Endodermal cell (in vitro differentiated cells): ENCODE measurements at regions not wholly inside any gene's neighbourhood (a gene's known extent, or its start where the extent isn't known, plus 50 kb on each side); places are given as distances from the start of the nearest gene placed in this dataset.
A peak's percentile ranks its signal among the peaks of the same experiment; 100 is the strongest.

Experiments
- DNase-seq: peaks from one replicate; pipeline ENCODE4 v3.0.0-alpha.2; 2017
- H3K27ac ChIP-seq: 2 replicates; pipeline ENCODE4 v1.5.1; 2013; ENCODE audit warnings: mild to moderate bottlenecking, low read depth, low read length, moderate library complexity
- H3K27me3 ChIP-seq: 2 replicates; pipeline ENCODE4 v1.6.1; 2013; ENCODE audit warnings: mild to moderate bottlenecking, low read length, moderate library complexity; ENCODE audit not compliant: insufficient read depth, control insufficient read depth, poor library complexity, severe bottlenecking
- H3K36me3 ChIP-seq: 2 replicates; pipeline ENCODE4 v1.7.0; 2013; ENCODE audit warnings: mild to moderate bottlenecking, low read length, moderate library complexity; ENCODE audit not compliant: control insufficient read depth, insufficient read depth
- H3K4me1 ChIP-seq: one replicate; pipeline ENCODE4 v1.7.0; 2013; ENCODE audit warnings: low read length; ENCODE audit not compliant: control insufficient read depth, insufficient read depth
- H3K4me3 ChIP-seq: 2 replicates; pipeline ENCODE4 v1.5.1; 2013; ENCODE audit warnings: mild to moderate bottlenecking, low read length, moderate library complexity
- H3K9ac ChIP-seq: 2 replicates; pipeline ENCODE4 v1.6.1; 2013; ENCODE audit warnings: mild to moderate bottlenecking, low read length, moderate library complexity; ENCODE audit not compliant: poor library complexity, severe bottlenecking; ENCODE audit errors: extremely low read depth
- H3K9me3 ChIP-seq: 2 replicates; pipeline ENCODE4 v1.6.1; 2013; ENCODE audit warnings: mild to moderate bottlenecking, low read length, moderate library complexity; ENCODE audit not compliant: control insufficient read depth
- H3K27ac Mint-ChIP-seq: 2 replicates; pipeline ENCODE4 v1.8.0; 2020; ENCODE audit warnings: mixed read lengths
- H3K27me3 Mint-ChIP-seq: 2 replicates; pipeline ENCODE4 v1.8.0; 2021; ENCODE audit warnings: mild to moderate bottlenecking, mixed read lengths; ENCODE audit not compliant: insufficient read depth
- H3K36me3 Mint-ChIP-seq: 2 replicates; pipeline ENCODE4 v1.8.0; 2020; ENCODE audit warnings: low read depth, mixed read lengths
- H3K4me1 Mint-ChIP-seq: 2 replicates; pipeline ENCODE4 v1.8.0; 2020; ENCODE audit warnings: mixed read lengths
- H3K4me3 Mint-ChIP-seq: 2 replicates; pipeline ENCODE4 v1.8.0; 2020; ENCODE audit warnings: mild to moderate bottlenecking, moderate library complexity, mixed read lengths
- H3K9me3 Mint-ChIP-seq: 2 replicates; pipeline ENCODE4 v1.8.0; 2020; ENCODE audit warnings: mild to moderate bottlenecking, mixed read lengths
- WGBS, 2 experiments: methylation state at CpG; one replicate each; pipeline versions ENCODE4 v1.1.5 to v1.1.7; 2013; ENCODE audit warnings: missing lambda C conversion rate in 2 of 2, mixed read lengths in 1 of 2; ENCODE audit not compliant: insufficient coverage in 1 of 2, insufficient read length in 1 of 2; 5-methylcytosine and 5-hydroxymethylcytosine counted together
- TF ChIP-seq, protein P1 (sequence below): fragments of 200-600 bp; sonication (generic); conservative IDR thresholded peaks from 2 replicates; pipeline ENCODE4 v1.5.0; 2021; ENCODE audit warnings: antibody characterized with exemption, mild to moderate bottlenecking

DNA sequence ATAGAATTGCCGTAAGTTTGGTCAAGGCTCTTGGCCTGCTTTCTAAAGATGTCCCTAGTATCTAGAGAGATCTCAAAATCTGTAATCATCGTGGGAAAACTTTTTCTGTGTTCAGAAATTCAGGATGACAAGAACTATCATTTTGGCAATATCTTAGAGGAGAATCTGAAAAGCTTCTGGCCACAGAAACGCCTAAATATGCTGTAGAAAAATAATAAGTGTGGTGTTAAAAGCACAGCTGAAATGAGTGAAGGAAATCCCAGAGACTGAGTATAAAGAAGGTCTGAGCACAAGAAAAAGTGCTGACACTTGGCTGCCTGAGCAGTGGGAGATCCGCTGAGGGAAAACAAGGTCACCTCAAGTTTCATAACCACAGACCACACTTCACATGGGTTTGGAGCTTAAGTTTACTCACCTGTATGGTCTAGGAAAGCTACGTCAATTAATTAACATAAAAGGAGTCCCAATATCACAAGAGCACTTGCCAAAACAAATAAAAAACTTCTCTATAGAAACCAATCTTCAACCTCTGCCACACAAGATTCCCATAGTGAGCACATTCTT lies 235.2 kb upstream of the IRF2BP2 start:
- Histone ChIP-seq H3K9me3 (peaks cover 6% of the 10 kb centered on the region), H3K36me3 (no peaks in the 10 kb centered on the region), H3K27me3 (no peaks in the 10 kb centered on the region), H3K27ac (no peak overlapping the region), H3K4me3 (no peak overlapping the region), H3K4me1 (no peaks in the 10 kb centered on the region), H3K9ac (no peak overlapping the region)
- H3K27ac Mint-ChIP-seq: no peak overlapping the region
- peaks cover 8% of the 10 kb centered on the region for H3K9me3 Mint-ChIP-seq
- no peaks in the 10 kb centered on the region for H3K4me1 Mint-ChIP-seq
- no peak overlapping the region for H3K4me3 Mint-ChIP-seq
- no peaks in the 10 kb centered on the region for H3K27me3 Mint-ChIP-seq
- TF ChIP-seq, protein P1, sequence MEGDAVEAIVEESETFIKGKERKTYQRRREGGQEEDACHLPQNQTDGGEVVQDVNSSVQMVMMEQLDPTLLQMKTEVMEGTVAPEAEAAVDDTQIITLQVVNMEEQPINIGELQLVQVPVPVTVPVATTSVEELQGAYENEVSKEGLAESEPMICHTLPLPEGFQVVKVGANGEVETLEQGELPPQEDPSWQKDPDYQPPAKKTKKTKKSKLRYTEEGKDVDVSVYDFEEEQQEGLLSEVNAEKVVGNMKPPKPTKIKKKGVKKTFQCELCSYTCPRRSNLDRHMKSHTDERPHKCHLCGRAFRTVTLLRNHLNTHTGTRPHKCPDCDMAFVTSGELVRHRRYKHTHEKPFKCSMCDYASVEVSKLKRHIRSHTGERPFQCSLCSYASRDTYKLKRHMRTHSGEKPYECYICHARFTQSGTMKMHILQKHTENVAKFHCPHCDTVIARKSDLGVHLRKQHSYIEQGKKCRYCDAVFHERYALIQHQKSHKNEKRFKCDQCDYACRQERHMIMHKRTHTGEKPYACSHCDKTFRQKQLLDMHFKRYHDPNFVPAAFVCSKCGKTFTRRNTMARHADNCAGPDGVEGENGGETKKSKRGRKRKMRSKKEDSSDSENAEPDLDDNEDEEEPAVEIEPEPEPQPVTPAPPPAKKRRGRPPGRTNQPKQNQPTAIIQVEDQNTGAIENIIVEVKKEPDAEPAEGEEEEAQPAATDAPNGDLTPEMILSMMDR: no peak
- peak; percentile 3 for DNase-seq
- 93 to 100% methylated on average over 4 to 5 of the region's 5 CpGs for WGBS, 2 experiments
- no peaks in the 10 kb centered on the region for H3K36me3 Mint-ChIP-seq

DNA sequence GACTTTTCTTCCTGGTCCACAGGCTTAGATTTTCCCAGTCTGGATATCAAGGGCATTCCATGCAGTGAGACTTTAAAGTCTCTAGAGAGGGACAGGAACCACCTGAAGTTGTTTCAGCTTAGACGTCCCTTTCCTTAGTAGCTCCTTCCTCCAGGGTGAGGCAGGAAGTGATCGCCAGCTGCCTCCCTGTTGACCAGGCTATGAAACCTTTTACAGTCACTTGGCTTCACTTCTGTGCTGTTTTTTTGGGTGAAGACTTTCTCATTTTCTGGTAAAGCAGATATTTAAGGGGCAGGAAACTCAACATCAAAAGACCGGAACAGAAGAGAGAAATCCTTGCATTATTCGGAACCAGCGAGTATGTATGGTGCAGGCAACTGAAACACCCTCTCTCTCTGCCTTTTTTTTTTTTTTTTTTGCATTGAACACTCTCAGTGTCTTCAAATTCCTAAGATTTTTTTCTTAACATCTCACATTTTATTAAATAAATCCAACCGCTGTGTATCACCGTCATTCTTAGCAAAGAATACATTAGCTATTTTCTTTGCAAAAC lies 234.6 kb upstream of the IRF2BP2 start:
- no peaks in the 10 kb centered on the region for H3K27me3 Mint-ChIP-seq
- H3K9me3 Mint-ChIP-seq: peaks cover 9% of the 10 kb centered on the region
- TF ChIP-seq, protein P1: no peak
- H3K36me3 ChIP-seq: no peaks in the 10 kb centered on the region
- H3K27ac ChIP-seq: no peak overlapping the region
- H3K9me3 ChIP-seq: peaks cover 12% of the 10 kb centered on the region
- no peaks in the 10 kb centered on the region for H3K4me1 ChIP-seq
- H3K9ac ChIP-seq: no peak overlapping the region
- no peak overlapping the region for H3K27ac Mint-ChIP-seq
- H3K27me3 ChIP-seq: no peaks in the 10 kb centered on the region
- 91 to 93% methylated on average over 3 to 7 of the region's 7 CpGs for WGBS, 2 experiments
- H3K4me3 ChIP-seq: no peak overlapping the region
- peak; percentile 27 for DNase-seq
- H3K36me3 Mint-ChIP-seq: no peaks in the 10 kb centered on the region
- H3K4me3 Mint-ChIP-seq: no peak overlapping the region
- H3K4me1 Mint-ChIP-seq: no peaks in the 10 kb centered on the region

DNA sequence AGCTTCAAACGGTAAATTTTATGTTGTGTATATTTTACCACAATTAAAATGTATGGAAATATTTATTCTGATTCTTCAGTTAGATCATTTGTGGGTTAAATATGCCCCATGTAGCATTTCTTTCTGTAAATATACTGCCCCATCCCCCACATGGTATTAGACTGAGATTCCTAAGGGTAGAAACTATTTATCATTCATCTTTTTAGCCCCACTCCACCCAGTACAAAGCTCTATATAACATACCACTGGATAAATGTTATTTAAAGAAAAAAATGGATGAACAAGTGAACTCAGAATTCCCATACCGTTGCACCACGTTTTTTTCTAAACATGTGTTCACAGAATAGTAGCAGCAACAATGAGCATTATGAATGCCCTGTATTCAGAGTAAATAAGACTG lies 234.0 kb upstream of the IRF2BP2 start:
- TF ChIP-seq, protein P1: no peak

More for the DNA sequence above, 234.0 kb upstream of the IRF2BP2 start:
- no peak overlapping the region for H3K27ac ChIP-seq
- Mint-ChIP-seq H3K4me3 (no peak overlapping the region), H3K27me3 (no peaks in the 10 kb centered on the region), H3K9me3 (peaks cover 9% of the 10 kb centered on the region), H3K27ac (no peak overlapping the region), H3K36me3 (no peaks in the 10 kb centered on the region), H3K4me1 (no peaks in the 10 kb centered on the region)
- H3K27me3 ChIP-seq: no peaks in the 10 kb centered on the region
- no peak overlapping the region for H3K9ac ChIP-seq
- H3K4me3 ChIP-seq: no peak overlapping the region
- 89 to 100% methylated on average over 2 of the region's 3 CpGs for WGBS, 2 experiments
- H3K9me3 ChIP-seq: peaks cover 16% of the 10 kb centered on the region
- no peaks in the 10 kb centered on the region for H3K36me3 ChIP-seq
- no peak for DNase-seq
- no peaks in the 10 kb centered on the region for H3K4me1 ChIP-seq
